ENCODE measurements at regions not wholly inside any gene's neighbourhood (a gene's known extent, or its start where the extent isn't known, plus 50 kb on each side); places are given as distances from the start of the nearest gene placed in this dataset.

DNA sequence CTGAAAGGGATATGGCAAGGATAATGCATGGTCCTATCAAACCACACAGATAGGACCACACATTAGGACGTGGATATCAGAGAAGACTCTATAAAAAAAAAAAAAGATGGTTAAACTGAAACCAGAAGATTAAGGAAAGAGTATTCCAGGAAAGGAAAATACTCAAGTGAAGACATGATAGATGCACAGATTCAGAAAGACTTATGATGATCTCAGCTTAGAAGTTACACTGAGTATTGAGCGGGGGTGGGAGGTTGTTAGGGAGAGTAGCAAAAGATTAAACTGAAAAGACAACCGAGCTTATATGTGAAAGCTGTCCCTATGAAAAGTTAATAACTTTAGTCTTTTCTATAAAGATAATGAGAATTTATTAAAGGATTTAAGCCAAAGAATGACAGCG lies 211.0 kb upstream of the EMCN start:
- Histone ChIP-seq H3K23me2 (ENCODE audit: insufficient read length, low read depth, low read length, poor library complexity, severe bottlenecking) (no peaks in the 10 kb centered on the region), H2AFZ (ENCODE audit: low read length) (no peak overlapping the region), H4K5ac (ENCODE audit: insufficient read length, low read depth, low read length) (no peak overlapping the region), H3K23ac (ENCODE audit: insufficient read length, low read depth, low read length) (no peak overlapping the region), H3K4me2 (ENCODE audit: insufficient read depth, insufficient read length, low read length) (no peak overlapping the region), H2BK20ac (ENCODE audit: low read depth, low read length, poor library complexity, severe bottlenecking) (no peak overlapping the region), H3K79me1 (ENCODE audit: insufficient read depth, low read depth, low read length, poor library complexity, severe bottlenecking) (no peaks in the 10 kb centered on the region), H2AK5ac (ENCODE audit: insufficient read length, low read length) (no peak overlapping the region), H3K14ac (ENCODE audit: insufficient read depth, low read length) (no peak overlapping the region), H3K27ac (ENCODE audit: insufficient read length, low read depth, low read length) (no peak overlapping the region), H3K79me2 (ENCODE audit: insufficient read depth, low read length) (no peaks in the 10 kb centered on the region), H3K4me1 (ENCODE audit: insufficient read depth, low read length) (no peaks in the 10 kb centered on the region), H2BK12ac (ENCODE audit: insufficient read length, low read depth, low read length) (no peak overlapping the region), H4K91ac (ENCODE audit: insufficient read length, low read depth, low read length) (no peak overlapping the region), H2BK15ac (ENCODE audit: low read depth, low read length) (no peak overlapping the region), H3K4ac (ENCODE audit: low read depth, low read length) (no peak overlapping the region), H4K20me1 (ENCODE audit: control insufficient read depth, insufficient read depth, insufficient read length) (no peaks in the 10 kb centered on the region), H3K9ac (ENCODE audit: extremely low read depth, insufficient read length, low read length) (no peak overlapping the region), H4K8ac (replicated peaks; ENCODE audit: insufficient read length, low read depth, low read length) (no peak overlapping the region), H3K56ac (ENCODE audit: insufficient read length, low read depth, low read length) (no peak overlapping the region), H3K9me3 (ENCODE audit: control insufficient read depth, low read depth, low read length) (no peaks in the 10 kb centered on the region), H3K27me3 (ENCODE audit: insufficient read depth, low read length) (no peaks in the 10 kb centered on the region), H3T11ph (ENCODE audit: low read length) (no peak overlapping the region), H2BK5ac (ENCODE audit: insufficient read length, low read length) (no peak overlapping the region), H2BK120ac (ENCODE audit: low read depth, low read length, poor library complexity, severe bottlenecking) (no peak overlapping the region), H3K18ac (ENCODE audit: insufficient read length, low read depth, low read length) (no peak overlapping the region)
- no peak overlapping the region for H3K27ac Mint-ChIP-seq
- H3K9me3 Mint-ChIP-seq, result peaks cover 2 to 4% of the 10 kb centered on the region in 2 experiments; a peak in 4 of 5 replicates
- DNase-seq, result no peak
- H3K4me1 Mint-ChIP-seq, result peaks cover 0 to 4% of the 10 kb centered on the region in 2 experiments; a peak in 2 of 4 replicates
- no peak for TF ChIP-seq CTCF (conservative IDR thresholded peaks at IDR 0.05)
- no peaks in the 10 kb centered on the region for H3K27me3 Mint-ChIP-seq (ENCODE audit: low read depth)
- no peak overlapping the region for H3K4me3 Mint-ChIP-seq
- H3K36me3 Mint-ChIP-seq (ENCODE audit: insufficient read depth in 1 of 3, low read depth in 3 of 3), result peaks cover 0 to 3% (median 1%) of the 10 kb centered on the region in 3 experiments; a peak in 4 of 7 replicates
- no CpG with 5 or more reads among the region's 4 CpGs for WGBS (ENCODE audit: extremely low coverage, insufficient read length, low lambda C conversion rate)

All from H9 (cell line).